Breast epithelium (tissue), 3 donors: ENCODE measurements at regions not wholly inside any gene's neighbourhood (a gene's known extent, or its start where the extent isn't known, plus 50 kb on each side); places are given as distances from the start of the nearest gene placed in this dataset.

ENCODE experiments used
- POLR2AphosphoS5 ChIP-seq, 3 donors: sonication (generic); formaldehyde crosslinking; IDR thresholded peaks; one replicate each; pipeline ENCODE4 v1.6.1; 2017; ENCODE audit warnings: antibody characterized with exemption in 3 of 3
- TF ChIP-seq, protein P1 (sequence below), 3 donors: fragments of 450-650 bp; IDR thresholded peaks; one replicate each; pipeline ENCODE4 v1.5.1; 2016 to 2017; ENCODE audit warnings: antibody characterized with exemption in 3 of 3, mild to moderate bottlenecking in 3 of 3, moderate library complexity in 3 of 3

DNA sequence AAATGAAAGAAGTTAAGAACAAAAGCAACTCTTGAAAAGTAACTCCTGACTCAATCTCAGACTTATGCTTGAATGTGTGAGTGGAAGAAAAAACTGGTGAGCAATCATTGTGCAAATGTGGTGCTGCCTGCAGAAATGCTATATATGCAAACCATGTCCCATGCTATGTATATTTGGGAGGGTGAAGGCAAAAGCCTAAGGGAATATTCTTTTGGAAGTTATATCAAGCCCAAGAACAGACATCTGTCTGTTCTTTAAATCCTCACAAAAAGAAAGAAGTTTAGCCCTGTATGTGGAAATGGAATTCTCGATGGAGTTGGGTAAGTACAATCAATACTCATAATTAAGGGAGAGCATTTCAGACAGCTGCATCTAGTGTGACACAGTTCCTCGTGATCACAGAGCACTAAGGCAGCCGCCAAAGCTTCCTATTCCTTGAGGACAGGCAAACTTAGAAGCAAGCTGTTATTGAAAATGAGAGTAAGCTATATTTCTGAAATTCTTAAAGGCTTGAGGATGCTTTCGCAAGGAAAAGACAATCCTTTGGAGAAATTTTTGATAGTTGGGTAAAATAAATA lies 406.5 kb upstream of the CHORDC1 start:
- TF ChIP-seq, protein P1, sequence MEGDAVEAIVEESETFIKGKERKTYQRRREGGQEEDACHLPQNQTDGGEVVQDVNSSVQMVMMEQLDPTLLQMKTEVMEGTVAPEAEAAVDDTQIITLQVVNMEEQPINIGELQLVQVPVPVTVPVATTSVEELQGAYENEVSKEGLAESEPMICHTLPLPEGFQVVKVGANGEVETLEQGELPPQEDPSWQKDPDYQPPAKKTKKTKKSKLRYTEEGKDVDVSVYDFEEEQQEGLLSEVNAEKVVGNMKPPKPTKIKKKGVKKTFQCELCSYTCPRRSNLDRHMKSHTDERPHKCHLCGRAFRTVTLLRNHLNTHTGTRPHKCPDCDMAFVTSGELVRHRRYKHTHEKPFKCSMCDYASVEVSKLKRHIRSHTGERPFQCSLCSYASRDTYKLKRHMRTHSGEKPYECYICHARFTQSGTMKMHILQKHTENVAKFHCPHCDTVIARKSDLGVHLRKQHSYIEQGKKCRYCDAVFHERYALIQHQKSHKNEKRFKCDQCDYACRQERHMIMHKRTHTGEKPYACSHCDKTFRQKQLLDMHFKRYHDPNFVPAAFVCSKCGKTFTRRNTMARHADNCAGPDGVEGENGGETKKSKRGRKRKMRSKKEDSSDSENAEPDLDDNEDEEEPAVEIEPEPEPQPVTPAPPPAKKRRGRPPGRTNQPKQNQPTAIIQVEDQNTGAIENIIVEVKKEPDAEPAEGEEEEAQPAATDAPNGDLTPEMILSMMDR (IDR thresholded peaks at IDR 0.05), result no peak
- no peak for TF ChIP-seq POLR2AphosphoS5 (IDR thresholded peaks at IDR 0.05)
